ENCODE measurements at regions not wholly inside any gene's neighbourhood (a gene's known extent, or its start where the extent isn't known, plus 50 kb on each side); places are given as distances from the start of the nearest gene placed in this dataset.

DNA sequence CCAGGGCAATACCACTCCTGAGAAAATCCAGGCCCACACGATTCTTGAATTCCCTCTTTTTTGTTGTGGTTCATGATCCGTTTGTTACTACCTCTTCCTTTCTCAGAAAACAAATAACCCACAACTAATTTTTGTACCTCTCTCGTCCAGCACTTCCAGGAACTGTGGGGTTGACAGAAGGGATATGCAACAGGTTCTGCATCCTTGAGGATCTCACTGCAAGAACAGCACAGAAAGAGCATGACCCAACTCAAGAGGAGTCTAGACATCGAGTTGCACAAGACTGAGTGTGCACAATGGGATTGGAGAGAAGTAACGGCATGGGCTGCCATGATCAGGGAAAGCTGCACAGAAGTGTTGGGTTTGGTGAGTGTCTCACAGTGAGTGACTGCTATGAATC lies 533.3 kb downstream of the SOX2 start:
- H3K4me2 ChIP-seq (replicated peaks; ENCODE audit: low read depth, low read length, poor library complexity, severe bottlenecking): no peak overlapping the region
- TF ChIP-seq CTCF (IDR thresholded peaks at IDR 0.05): no peak
- no peak for TF ChIP-seq EZH2 (IDR thresholded peaks at IDR 0.05; ENCODE audit: borderline replicate concordance, insufficient read depth, low read depth, low read length, poor library complexity, severe bottlenecking)
- Mint-ChIP-seq H3K9me3 (ENCODE audit: insufficient read depth) (no peaks in the 10 kb centered on the region), H3K4me3 (no peak overlapping the region), H3K27ac (no peak overlapping the region), H3K27me3 (no peaks in the 10 kb centered on the region), H3K4me1 (no peaks in the 10 kb centered on the region)
- no peak overlapping the region for H3K4me3 ChIP-seq (ENCODE audit: control extremely low read depth in 1 of 5, extremely low read depth in 1 of 5, insufficient read depth in 1 of 5, low read depth in 2 of 5, low read length in 4 of 5)
- H3K9ac ChIP-seq (ENCODE audit: low read length): no peak overlapping the region
- intact Hi-C loops (cut with micrococcal nuclease): loop anchor here (5.0 kb wide), 1 partner anchor 437 kb away; no protein-coding TSS in a partner anchor
- no peak for ATAC-seq (ENCODE audit: low read depth)
- DNase-seq: no peak
- no peaks in the 10 kb centered on the region for H3K4me1 ChIP-seq (ENCODE audit: control insufficient read depth in 2 of 2, insufficient read depth in 2 of 2, low read length in 2 of 2)
- 79% methylated on average over 2 of the region's 5 CpGs for WGBS (ENCODE audit: insufficient coverage)
- CTCF ChIA-PET: no interaction called here
- no peak overlapping the region for H3K27ac ChIP-seq (ENCODE audit: low read length in 2 of 2)
- H3K27me3 ChIP-seq (replicated peaks in 1 of 4; ENCODE audit: control extremely low read depth in 1 of 4, control insufficient read depth in 3 of 4, insufficient read depth in 4 of 4, low read length in 3 of 4): no peaks in the 10 kb centered on the region
- POLR2A ChIA-PET: no interaction called here
- H3K79me2 ChIP-seq (ENCODE audit: control insufficient read depth, insufficient read depth, low read length): no peaks in the 10 kb centered on the region
- H4K20me1 ChIP-seq (ENCODE audit: control insufficient read depth, insufficient read depth, low read length, poor library complexity, severe bottlenecking): no peaks in the 10 kb centered on the region
- H3K36me3 ChIP-seq (replicated peaks in 1 of 2; ENCODE audit: control extremely low read depth in 1 of 2, control insufficient read depth in 1 of 2, extremely low read depth in 1 of 2, insufficient read depth in 2 of 2, low read length in 1 of 2): no peaks in the 10 kb centered on the region
- H3K9me3 ChIP-seq (ENCODE audit: control extremely low read depth in 1 of 3, control insufficient read depth in 2 of 3, insufficient read depth in 1 of 3, low read length in 2 of 3): no peaks in the 10 kb centered on the region
- H2AFZ ChIP-seq (ENCODE audit: insufficient read depth, low read depth, low read length, poor library complexity, severe bottlenecking): no peak overlapping the region

DNA sequence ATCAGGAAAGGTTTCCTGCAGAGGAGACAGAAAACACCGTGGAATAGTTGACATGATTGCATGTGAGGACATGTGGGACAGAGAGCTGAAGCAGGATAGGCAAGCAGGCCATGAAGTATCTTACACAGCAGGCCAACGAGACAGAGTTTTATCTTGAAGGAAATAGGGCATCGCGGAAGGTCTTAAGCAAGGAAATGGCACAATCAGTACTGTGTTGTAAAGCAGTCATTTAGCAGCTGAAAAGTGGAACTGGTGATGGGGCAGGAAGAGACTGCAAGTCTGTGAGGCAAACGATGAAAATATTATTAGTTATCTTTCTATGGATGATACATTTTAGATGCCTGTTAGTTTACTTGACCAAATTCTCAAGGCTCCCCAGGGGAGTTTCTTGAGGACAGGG lies 535.1 kb downstream of the SOX2 start:
- TF ChIP-seq CTCF (IDR thresholded peaks at IDR 0.05) (no peak), EZH2 (IDR thresholded peaks at IDR 0.05; ENCODE audit: borderline replicate concordance, insufficient read depth, low read depth, low read length, poor library complexity, severe bottlenecking) (no peak)
- DNase-seq: no peak
- Histone ChIP-seq H3K36me3 (replicated peaks in 1 of 2; ENCODE audit: control extremely low read depth in 1 of 2, control insufficient read depth in 1 of 2, extremely low read depth in 1 of 2, insufficient read depth in 2 of 2, low read length in 1 of 2) (no peaks in the 10 kb centered on the region), H3K4me3 (ENCODE audit: control extremely low read depth in 1 of 5, extremely low read depth in 1 of 5, insufficient read depth in 1 of 5, low read depth in 2 of 5, low read length in 4 of 5) (no peak overlapping the region), H3K9me3 (ENCODE audit: control extremely low read depth in 1 of 3, control insufficient read depth in 2 of 3, insufficient read depth in 1 of 3, low read length in 2 of 3) (no peaks in the 10 kb centered on the region), H3K27ac (ENCODE audit: low read length in 2 of 2) (no peak overlapping the region), H3K79me2 (ENCODE audit: control insufficient read depth, insufficient read depth, low read length) (no peaks in the 10 kb centered on the region), H3K27me3 (replicated peaks in 1 of 4; ENCODE audit: control extremely low read depth in 1 of 4, control insufficient read depth in 3 of 4, insufficient read depth in 4 of 4, low read length in 3 of 4) (no peaks in the 10 kb centered on the region), H3K9ac (ENCODE audit: low read length) (no peak overlapping the region), H3K4me2 (replicated peaks; ENCODE audit: low read depth, low read length, poor library complexity, severe bottlenecking) (no peak overlapping the region), H3K4me1 (ENCODE audit: control insufficient read depth in 2 of 2, insufficient read depth in 2 of 2, low read length in 2 of 2) (no peaks in the 10 kb centered on the region), H2AFZ (ENCODE audit: insufficient read depth, low read depth, low read length, poor library complexity, severe bottlenecking) (no peak overlapping the region), H4K20me1 (ENCODE audit: control insufficient read depth, insufficient read depth, low read length, poor library complexity, severe bottlenecking) (no peaks in the 10 kb centered on the region)
- 72% methylated on average over 4 of the region's 5 CpGs for WGBS (ENCODE audit: insufficient coverage)
- peaks cover 3% of the 10 kb centered on the region for H3K27me3 Mint-ChIP-seq
- ATAC-seq (ENCODE audit: low read depth): no peak
- POLR2A ChIA-PET: no interaction called here
- H3K4me1 Mint-ChIP-seq: no peaks in the 10 kb centered on the region
- CTCF ChIA-PET: no interaction called here
- intact Hi-C loops (cut with micrococcal nuclease): loop anchor here (5.0 kb wide), 1 partner anchor 435 kb away; no protein-coding TSS in a partner anchor
- H3K4me3 Mint-ChIP-seq: no peak overlapping the region
- no peak overlapping the region for H3K27ac Mint-ChIP-seq
- no peaks in the 10 kb centered on the region for H3K9me3 Mint-ChIP-seq (ENCODE audit: insufficient read depth)
